Right lung (tissue), 2 donors: ENCODE measurements at regions not wholly inside any gene's neighbourhood (a gene's known extent, or its start where the extent isn't known, plus 50 kb on each side); places are given as distances from the start of the nearest gene placed in this dataset.

Source experiments
- DNase-seq, 2 donors: peaks; one replicate each; pipeline ENCODE4 v3.0.0-alpha.2; 2013

DNA sequence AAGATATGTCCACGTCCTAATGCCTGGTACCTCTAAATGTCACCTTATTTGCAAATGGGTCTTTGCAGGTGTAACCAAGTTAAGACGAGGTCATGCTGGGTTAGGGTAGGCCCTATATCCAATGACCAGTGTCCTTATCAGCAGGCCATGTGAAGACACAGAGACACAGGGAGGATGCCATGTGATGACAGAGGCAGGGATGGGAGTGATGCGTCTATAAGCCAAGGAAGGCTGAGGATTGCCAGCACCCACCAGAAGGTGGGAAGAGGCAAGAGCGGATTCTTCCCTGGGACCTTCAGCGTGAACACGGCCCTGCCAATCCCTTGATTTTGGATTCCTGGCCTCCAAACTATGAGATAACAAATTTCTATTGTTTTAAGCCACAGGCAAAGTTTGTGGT lies 123.4 kb upstream of the CXCL14 start:
- DNase-seq = no peak

DNA sequence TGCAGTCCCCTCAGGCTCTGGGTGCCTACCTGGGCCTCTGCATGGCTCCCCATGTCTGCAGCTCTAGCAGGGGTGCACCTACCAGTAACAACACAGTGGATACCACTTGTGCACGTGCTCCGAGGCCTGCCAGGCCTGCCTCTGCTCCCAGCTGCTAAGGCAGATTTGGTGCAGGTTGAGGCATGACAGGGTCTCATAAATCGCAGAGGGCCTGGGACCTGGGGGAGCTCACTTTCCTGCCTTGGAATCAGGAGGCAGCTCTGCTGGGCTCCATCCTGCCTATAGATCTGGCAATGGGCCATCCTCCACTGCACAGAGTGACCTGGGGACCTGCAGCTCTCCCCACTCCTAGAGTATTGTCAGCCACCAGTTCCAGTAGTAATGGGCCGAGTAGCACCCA lies 121.9 kb upstream of the CXCL14 start:
- no peak for DNase-seq

DNA sequence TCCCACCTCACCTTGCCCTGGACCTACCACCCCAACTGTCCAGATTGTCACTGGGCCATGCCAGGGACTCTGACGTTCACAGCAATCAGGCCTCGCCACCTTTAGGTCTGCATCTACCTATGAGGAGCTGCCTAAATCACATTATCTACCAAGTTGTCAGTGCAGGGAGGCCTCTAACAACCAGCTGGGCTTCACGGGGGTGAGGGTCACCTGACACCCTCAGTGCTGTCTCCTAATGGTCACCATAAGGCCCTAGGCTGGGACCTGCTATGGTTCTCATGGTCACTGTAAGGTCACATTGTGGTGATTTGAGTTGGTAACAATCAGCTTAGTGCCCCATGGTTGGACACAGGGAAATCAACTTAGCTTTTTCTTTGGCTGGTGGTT lies 119.2 kb upstream of the CXCL14 start:
- DNase-seq = no peak

DNA sequence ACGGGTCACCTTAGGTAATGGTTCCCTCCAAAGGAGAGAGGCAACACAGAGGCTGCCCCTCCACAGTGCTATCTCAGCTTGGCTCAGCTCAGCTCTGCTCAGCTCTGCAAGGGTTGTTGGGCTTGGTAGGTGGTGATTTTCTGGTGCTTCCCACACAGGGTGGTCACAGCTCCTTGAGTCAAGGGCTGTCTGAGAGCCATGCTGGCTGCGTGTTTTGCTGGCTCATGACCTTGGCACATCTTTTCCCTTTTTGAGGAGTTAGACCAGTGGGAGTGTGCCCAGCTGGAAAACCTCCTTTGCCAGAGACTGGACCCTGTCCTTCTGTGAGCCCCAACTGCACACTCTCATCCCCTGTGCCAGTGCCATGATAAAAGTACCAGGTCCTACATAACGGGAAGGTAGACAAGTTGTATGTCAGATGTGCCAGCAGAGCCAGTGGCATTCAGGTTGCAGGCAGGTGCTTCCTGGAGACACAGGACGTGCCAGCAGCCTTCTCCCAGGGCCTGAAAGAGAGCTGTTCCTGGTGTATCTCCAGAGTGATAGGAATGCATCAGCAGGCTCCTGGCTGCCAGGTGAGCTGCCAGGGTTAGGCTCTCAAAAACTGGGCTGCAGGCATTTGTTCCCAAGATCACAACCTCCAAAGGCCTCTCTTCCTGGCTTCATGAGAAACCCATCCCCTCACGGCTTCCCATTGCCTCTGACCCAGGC lies 118.6 kb upstream of the CXCL14 start:
- DNase-seq = no peak

DNA sequence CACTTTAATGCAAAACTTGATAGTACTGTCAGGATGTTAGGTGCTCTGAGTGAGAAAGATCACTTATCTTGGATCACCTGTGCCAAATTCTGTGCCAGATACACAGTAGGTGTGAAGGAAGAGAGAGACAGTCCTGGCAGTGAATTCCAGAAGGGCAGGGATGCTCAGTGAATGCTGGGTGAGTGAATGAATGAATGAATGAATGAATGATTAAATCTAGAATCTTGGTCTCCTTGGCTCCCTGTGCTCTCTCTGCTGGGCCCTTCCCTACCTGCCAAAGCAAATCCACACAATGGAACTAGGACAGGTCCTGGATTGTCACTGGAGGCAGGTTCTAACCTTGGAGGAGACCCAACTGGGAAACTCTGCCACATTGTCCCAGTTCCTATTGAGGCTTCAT lies 117.5 kb upstream of the CXCL14 start:
- DNase-seq = no peak

DNA sequence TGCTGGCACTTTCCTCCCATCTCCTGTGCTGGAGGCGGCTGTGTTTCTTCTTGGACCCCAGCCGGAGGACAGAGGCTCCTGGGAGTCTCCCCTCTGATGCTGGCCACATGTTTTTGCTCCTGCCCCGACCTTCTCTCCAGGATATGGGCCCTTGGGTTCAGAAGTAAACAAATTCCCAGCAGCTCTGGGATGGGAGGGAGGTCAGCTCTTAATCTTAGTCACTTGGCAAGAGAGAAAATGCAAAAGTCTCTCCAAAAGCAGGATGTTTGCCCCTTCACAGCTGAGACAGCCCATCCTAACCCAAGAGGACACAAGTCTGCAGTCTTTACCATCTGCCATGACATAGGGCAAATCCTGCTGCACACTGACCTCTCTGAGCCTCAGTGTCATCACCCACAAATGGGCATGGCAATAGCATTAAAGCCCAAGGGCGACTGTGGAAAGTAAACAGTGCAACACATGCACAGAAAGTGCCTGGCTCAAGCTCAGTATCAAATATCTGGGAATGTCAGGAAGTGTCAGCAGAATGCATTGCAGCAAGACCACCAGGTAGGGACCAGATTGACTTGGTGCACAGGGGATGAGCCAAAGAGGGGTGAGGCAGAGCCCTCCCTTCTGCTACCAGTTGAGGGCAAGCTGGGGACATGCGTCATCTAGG lies 117.0 kb upstream of the CXCL14 start:
- DNase-seq = no peak

DNA sequence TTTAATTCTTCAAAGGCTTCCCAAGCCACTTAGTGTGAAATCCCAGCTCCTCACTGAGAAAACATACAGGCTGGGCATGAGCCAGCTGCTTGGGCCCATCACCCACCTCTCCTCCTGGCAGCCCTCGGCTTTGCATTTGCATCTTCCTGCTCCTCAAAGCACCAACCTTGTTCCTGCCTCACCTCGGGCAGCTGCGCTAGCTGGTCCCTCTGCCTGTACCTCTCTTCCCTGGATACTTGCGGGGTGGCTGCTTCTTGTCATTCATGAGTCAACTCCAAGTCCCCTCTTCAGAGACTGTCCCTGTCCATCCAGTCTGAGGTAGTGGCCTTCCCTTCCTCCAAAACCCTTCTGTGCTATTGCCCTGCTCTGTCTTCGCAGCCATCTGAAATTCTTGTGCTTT lies 116.1 kb upstream of the CXCL14 start:
- no peak for DNase-seq

DNA sequence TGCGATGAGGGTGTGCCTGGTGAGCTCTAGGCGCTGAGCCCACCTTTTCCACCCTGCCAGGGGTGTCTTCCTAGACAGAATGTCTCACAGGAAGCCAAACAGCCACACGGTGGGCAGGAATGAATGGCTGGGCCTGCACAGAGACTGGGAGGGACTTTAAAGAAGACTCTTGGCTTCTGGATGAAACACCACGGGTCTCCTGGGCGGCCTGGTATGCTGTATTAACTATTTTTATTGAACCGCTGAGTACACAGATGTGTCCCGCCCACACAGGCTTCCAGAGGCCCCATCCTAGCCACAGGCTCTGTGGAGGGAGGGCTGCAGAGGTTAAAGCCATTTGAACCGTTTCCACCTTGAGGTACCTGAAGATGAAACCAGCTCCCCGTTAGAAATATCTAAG lies 115.2 kb upstream of the CXCL14 start:
- no peak for DNase-seq

DNA sequence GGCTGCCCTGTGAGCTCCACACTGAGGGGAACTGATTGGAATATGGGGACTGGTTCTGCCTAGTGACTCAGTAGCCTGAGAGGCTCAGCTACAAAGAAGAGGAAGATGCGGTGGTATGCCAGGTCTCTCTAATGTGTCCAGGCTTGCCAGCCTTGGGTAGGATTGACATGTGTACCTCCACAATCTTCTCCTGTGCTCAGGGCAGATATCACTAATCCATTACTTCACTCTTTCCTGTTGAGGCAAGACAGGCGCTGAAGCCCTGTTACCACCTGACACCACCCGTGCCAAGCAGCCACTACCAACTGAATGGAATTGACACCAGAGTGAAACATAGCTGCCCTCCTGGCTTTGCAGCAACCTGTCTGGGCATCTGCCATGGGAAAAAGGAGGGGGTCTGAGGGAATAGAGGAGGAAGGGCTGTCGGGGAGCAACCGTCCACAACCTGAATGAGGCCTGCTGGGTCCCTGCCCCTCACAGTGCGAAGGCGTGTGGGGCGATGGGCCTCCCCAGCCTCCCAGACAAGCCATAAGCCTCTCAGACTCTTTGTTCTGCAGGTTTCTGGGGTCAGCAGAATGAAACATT lies 114.7 kb upstream of the CXCL14 start:
- DNase-seq = no peak

DNA sequence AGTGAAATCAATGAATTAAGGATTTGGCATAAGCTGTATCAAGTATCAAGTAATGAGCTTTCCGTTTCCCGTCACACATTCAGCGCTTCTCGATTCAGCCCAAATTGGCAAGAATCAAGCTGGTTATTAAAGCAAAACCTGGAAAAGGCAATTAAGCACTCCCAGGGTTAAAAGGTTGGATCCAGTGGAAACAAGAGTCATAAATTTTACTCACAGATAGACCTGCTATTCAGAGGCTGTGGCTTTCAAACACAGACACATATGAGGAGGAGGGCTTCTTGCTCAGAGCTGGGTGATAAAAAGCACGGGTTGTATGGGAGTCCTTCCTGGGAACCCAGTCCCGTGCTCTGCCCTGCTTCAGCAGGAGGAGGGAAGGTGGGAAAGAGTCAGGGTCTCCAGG lies 112.3 kb upstream of the CXCL14 start:
- DNase-seq = no peak

DNA sequence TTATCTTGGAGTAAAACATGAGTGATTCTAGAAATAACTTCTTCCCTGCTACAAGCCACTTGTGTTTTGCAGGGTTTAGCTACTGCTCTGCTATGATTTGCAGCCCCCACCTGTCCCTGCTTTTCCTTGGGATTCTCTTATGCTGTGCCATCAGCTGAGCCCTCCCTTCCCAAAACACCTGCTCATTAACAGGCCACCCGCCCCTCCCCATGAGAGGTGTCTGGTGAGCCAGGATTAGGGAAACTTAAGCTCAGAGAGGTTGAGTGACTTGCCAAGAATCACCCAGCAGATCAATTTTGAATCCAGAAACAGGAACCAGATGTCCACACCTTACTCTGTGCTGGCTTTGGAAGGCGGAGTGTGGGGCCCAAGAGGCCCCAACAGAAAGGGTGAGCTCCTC lies 111.7 kb upstream of the CXCL14 start:
- no peak for DNase-seq

DNA sequence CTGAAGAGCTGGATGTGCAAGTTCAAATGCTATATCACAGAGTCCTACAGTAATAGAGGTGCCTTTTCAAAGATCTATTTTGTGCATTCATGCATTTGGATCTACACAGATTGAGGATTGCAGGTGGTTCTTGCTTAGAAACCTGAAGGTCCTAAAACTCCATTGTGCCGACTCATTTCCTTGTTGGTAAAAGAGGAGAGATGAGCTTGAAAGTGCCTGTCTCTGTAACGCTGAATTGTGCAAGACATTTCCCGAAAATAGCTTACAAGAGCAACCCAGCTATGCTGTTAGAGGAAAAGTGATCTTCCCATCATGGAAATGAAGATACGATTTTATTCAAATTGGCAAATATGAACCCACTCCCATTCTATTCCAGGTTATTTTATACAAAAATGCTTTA lies 110.7 kb upstream of the CXCL14 start:
- DNase-seq = no peak

DNA sequence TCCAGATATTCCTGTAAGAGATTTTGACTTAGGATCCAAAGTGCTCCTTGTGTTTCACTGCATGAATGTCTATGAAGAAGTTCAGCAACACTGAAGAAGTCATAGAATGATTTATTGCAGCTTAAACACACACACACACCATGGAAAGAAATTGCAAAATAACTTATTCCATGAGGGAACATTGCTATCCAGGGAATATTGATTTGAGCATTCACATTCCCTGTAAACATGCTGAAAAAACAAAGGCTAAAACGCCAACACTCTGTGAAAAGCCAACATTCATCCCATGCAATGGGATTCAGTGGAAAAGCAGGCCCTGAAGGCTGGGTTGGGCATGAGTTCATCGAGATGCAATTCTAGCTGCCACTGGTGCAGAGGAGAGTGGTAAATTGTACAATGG lies 109.6 kb upstream of the CXCL14 start:
- DNase-seq = no peak

DNA sequence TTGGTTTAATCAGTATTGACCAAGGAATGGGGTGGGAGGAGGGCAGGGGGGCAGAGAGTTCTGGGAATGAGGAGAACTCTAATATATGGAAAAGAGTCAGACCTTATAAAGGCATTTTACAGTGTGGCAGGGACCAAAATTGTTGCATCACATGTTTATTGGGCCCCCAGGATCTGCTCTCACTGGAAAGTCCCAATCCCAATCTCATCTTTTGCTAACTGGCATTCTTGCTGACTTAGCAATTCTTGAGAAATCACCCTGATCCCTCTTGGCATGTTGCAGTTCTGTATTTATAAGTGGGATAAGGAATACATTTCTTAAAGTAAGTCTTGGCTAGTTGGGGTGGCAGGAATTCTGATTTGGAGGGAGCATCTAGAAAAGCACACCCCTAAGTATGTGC lies 104.4 kb upstream of the CXCL14 start:
- no peak for DNase-seq

DNA sequence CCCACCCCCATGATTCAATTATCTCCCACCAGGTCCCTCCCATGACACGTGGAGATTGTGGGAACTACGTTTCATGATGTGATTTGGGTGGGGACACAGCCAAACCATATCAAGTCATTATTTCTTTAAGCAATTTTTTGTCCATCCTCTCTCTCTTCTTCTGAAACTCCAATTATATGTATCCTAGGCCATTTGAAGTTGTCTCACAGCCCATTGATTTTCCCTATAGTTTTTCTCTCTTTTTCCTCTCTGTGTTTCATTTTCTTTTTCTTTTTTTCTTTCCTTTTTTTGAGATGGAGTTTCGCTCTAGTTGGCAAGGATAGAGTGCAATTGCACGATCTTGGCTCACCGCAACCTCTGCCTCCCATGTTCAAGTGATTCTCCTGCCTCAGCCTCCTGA lies 101.9 kb upstream of the CXCL14 start:
- no peak for DNase-seq

DNA sequence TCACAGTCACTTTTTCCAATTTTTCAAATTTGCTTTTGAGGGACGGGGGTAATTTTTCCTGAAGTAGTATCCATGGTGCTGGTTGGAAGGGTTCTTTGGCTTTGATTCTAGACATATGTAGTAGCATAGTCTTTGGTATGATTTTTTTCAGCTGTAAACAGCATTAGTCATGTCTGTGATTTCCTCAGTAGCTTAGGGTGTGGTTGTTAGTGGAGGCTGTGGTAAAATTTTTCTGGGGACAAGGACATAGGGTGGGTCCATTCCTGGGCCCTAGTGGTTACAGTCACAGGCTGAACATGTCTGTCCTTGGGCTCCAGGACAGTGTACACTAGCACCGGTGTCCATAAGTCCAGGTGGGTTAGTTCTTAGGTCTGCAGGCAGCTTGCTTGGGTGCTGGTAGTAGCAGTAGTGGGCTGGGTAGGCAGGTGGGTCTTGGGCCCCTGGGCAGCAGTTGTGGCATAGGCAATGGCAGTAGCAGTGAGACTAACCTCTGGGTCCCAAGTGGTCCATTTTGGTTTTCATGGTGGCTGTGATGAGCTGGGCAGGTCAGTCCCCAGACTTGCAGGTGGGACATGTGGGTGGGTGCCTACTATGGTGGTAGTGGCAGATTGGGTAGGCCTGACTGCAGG lies 100.0 kb upstream of the CXCL14 start:
- DNase-seq = no peak

DNA sequence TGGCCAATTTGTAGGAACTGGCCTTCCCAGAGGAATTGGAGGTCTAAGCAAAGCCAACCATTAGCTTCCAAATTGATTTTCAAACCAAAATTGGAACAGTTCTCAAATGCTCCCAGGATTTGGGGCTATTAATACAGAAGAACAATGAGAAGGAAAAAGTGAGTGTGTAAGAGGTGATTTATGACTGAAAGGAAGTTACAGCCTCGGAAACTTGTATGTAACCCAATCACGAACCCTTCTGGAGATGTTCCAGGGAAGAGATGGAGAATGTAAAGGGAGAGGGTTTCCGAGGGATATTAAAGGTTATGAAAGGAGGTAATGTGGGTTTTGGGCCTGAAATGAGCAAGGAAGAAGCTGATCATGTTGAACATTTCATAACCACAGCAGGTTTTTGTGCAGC lies 93.2 kb upstream of the CXCL14 start:
- no peak for DNase-seq

DNA sequence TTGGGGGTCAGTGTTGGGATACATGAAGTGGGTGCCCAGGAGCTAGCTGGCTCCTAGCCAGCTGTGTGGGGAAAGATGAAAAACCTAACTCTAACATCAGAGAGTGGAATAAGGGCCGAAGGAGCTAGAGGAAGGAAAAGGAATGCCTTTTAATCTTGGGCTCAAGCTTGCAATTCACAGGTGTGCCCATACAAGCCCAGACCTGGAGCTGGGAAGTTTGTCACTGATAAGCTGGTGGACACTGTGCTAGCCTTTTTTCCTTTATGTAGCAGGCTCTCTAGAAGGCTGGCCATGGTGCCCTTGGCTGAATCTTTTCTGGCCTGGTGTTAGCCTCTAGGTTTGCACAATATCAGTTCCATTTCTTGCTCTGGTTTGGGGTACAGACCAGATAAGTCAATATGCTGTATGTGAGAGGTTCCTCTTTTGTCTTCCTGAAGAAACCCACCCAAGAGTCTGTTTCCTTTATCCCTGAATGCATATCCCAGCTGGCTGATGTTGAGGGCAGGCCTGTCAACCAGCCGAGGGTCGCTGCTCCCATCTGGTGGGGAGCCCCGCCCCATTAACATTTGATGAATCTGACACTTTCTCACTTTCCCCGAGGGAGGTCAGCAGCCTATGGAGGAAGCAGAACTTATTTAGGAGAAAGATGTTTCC lies 92.4 kb upstream of the CXCL14 start:
- DNase-seq = no peak

DNA sequence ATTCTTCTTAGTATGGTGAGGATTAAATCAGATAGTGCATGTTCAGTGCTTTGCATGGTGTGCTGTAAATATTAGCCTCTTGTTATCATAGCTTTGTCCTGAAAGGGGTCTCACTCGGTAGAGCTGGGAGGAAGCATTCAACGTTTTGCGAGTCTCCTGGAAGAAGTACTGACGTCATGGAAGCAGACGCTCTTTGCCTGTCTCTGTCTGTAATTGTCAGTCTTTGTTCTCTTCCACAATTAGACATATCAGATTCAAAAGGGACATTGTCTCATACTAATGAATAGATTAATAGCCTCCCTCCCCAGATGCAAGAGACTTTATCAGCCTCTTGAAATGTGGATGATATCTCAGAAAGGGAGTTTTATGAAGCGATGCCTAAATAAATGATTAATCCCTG lies 91.8 kb upstream of the CXCL14 start:
- no peak for DNase-seq

DNA sequence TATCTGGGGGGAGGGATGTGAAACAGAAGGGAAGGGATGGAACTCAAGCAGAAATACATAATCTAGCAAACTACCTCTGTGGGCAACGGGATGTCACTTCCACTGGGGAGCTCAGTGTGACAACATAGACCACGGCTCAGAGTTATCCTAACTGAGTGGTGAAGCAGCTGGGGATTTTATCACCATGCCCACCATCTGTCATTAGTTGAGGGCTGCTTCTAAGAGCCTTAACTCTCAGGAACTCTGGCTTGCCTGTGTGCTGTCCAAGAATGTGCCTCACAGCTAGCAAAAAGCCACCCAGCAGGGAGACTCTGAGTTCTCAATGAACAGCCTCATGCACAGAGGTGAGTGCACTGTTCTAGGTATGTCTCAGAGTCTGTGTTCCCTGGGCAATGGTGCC lies 90.6 kb upstream of the CXCL14 start:
- no peak for DNase-seq

DNA sequence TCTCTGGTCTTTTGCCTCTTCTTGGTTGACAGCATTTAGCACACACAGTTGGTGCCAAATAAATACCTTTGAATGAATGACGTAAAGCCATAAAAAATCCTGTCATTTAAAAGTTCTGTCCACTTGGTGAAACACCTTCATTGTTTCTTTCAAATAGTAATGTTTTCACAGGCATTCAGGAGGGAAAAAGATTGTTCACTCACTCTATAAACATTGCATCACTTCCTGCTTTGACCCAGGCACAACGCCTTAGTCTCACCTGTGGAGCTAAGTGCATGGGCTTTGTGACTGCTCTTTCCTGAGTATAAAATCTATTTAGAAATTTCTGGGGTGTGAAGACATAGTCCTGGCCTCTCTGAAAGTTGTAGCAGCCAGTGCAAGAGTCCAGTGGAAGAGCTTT lies 88.9 kb upstream of the CXCL14 start:
- no peak for DNase-seq

DNA sequence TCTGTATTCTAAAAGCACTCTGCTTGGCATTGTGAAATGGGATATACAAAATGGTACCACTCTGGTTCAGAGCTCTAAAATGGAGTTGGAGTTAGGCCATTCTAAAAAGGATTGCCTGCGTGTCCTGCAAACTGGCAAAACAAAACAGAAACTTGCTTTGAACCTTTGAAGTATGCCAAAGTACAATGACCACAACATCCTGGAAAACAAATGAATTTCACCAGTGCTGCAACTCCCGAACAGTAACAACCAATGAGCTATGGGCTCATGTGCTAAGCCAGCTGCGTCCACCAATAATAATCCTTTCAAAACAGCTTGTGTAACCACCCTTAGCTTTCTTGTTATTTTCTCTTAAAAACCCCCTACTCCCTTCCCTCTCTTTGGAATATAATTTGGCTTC lies 88.4 kb upstream of the CXCL14 start:
- DNase-seq = no peak

DNA sequence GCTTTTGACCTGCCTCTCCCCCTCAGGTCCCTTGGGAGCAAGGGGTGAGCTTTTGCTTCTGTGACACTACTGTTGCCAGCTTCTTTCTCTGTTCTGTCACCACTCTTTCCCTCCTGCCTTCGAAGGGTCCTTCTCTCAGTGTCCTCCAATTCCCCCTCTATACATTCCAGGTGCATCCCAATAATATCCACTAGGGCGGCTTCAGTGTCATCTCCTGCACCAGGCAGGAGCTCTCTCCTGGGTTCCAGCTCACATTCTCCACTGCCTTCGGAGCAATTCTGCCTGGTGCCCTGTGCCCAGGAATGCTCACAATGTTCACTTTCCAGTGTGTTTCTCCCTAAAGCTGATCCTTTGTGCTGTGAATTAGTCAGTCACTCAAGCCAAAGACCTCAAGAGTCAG lies 83.9 kb upstream of the CXCL14 start:
- DNase-seq = no peak
